ENCODE measurements at regions not wholly inside any gene's neighbourhood (a gene's known extent, or its start where the extent isn't known, plus 50 kb on each side); places are given as distances from the start of the nearest gene placed in this dataset.

DNA sequence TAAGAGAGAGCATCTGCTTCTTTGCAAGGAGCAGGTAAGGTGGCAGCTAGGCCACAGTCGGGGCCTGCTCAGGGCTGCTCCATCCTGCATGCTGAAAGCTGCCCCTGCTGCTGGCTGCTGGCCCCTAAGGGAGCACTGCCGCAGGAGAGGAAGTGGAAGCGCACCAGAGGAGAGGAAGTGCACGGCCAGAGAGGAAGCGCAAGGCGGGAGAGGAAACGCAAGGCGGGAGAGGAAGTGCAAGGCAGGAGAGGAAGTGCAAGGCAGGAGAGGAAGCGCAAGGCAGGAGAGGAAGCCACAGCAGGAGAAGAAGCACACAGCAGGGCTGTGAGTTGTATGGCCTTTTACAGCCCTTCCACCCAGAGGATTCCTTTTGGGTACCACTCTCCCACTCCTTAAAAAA, 539.0 kb upstream of the TNP1 start:
- no peaks in the 10 kb centered on the region for H3K36me3 ChIP-seq (ENCODE audit: control insufficient read depth in 5 of 5, insufficient read depth in 5 of 5, low read length in 5 of 5)
- peaks cover 8 to 26% (median 22%) of the 10 kb centered on the region in 5 donors for H3K4me1 ChIP-seq (ENCODE audit: control insufficient read depth in 5 of 5, insufficient read depth in 5 of 5, low read length in 5 of 5)
- H3K27ac ChIP-seq (ENCODE audit: low read depth, low read length): no peak overlapping the region
- H3K27me3 ChIP-seq (ENCODE audit: control insufficient read depth in 5 of 5, insufficient read depth in 4 of 5, low read length in 5 of 5): no peaks in the 10 kb centered on the region
- H3K9ac ChIP-seq (ENCODE audit: low read length in 5 of 5): no peak overlapping the region
- H3K9me3 ChIP-seq (ENCODE audit: control insufficient read depth in 5 of 5, low read length in 5 of 5): no peaks in the 10 kb centered on the region
- no peak overlapping the region for H3K4me3 ChIP-seq (ENCODE audit: low read depth in 1 of 5, low read length in 5 of 5)

DNA sequence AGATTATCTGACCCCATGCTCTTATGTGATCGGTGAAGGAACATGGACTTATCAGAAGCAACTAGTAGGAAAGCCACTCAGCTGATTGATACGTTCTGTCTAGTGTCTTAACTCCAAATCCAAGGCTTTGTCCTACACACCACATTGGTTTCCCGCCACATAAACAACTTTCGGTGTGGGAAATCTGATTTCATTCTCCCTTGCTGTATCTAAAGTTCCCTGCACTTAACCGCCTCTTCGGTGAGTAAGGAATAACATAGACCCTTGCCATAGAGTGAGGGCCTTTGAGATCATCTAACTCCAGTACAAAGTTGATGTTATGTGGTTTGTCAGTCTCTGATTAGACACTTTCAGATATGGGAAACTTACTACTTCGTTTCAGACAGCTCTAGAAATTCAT, 538.2 kb upstream of the TNP1 start:
- no peaks in the 10 kb centered on the region for H3K36me3 ChIP-seq (ENCODE audit: control insufficient read depth in 5 of 5, insufficient read depth in 5 of 5, low read length in 5 of 5)
- H3K9me3 ChIP-seq (ENCODE audit: control insufficient read depth in 5 of 5, low read length in 5 of 5): no peaks in the 10 kb centered on the region
- no peak overlapping the region for H3K4me3 ChIP-seq (ENCODE audit: low read depth in 1 of 5, low read length in 5 of 5)
- H3K4me1 ChIP-seq (ENCODE audit: control insufficient read depth in 5 of 5, insufficient read depth in 5 of 5, low read length in 5 of 5): peaks cover 14 to 26% (median 22%) of the 10 kb centered on the region in 5 donors
- no peak overlapping the region for H3K9ac ChIP-seq (ENCODE audit: low read length in 5 of 5)
- H3K27me3 ChIP-seq (ENCODE audit: control insufficient read depth in 5 of 5, insufficient read depth in 4 of 5, low read length in 5 of 5): no peaks in the 10 kb centered on the region
- no peak overlapping the region for H3K27ac ChIP-seq (ENCODE audit: low read depth, low read length)

DNA sequence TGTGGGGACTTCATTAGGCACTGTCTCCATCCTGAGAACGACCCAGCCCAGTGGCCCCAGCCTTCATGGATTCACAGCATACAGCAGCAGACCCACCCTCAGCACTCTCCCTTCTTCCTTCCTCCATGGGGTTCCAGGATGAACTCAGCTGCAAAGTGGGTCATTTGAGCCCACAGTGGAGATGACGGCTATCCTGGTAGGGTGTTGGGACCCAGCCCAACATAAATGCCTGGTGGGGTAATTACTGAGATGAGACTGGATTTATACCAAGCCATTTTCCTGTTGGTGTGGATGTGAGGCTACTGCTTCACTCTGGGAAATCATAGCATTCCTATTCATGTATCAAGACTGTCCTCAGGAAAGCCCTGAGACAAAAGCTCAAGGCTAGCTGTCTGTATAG, 536.7 kb upstream of the TNP1 start:
- H3K36me3 ChIP-seq (ENCODE audit: control insufficient read depth in 5 of 5, insufficient read depth in 5 of 5, low read length in 5 of 5): no peaks in the 10 kb centered on the region
- H3K4me3 ChIP-seq (ENCODE audit: low read depth in 1 of 5, low read length in 5 of 5): no peak overlapping the region
- H3K27ac ChIP-seq (ENCODE audit: low read depth, low read length): no peak overlapping the region
- peaks cover 13 to 20% (median 14%) of the 10 kb centered on the region in 5 donors for H3K4me1 ChIP-seq (ENCODE audit: control insufficient read depth in 5 of 5, insufficient read depth in 5 of 5, low read length in 5 of 5)
- H3K9me3 ChIP-seq (ENCODE audit: control insufficient read depth in 5 of 5, low read length in 5 of 5): no peaks in the 10 kb centered on the region
- H3K9ac ChIP-seq (ENCODE audit: low read length in 5 of 5): no peak overlapping the region
- no peaks in the 10 kb centered on the region for H3K27me3 ChIP-seq (ENCODE audit: control insufficient read depth in 5 of 5, insufficient read depth in 4 of 5, low read length in 5 of 5)

DNA sequence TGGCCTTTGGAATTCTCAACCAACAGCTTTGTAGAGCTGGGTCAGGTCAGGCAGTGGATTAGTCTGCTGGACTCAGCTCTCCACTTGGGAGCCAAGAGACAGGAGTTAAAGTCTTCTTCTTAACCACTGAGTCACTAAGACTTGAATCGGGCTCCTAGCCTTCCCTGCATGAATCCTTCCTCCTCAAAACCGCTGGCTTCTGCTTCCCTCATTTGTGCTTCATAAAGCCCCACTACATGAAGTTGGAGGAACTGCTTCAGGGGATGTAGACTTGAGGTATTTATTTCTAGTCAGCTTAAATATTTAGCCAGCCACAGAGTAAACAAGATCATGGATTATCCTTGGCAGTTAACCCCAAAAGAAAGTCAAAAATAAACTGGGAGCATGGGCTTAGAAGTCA, 536.3 kb upstream of the TNP1 start:
- no peak overlapping the region for H3K27ac ChIP-seq (ENCODE audit: low read depth, low read length)
- peaks cover 13 to 20% (median 14%) of the 10 kb centered on the region in 5 donors for H3K4me1 ChIP-seq (ENCODE audit: control insufficient read depth in 5 of 5, insufficient read depth in 5 of 5, low read length in 5 of 5)
- H3K9ac ChIP-seq (ENCODE audit: low read length in 5 of 5): no peak overlapping the region
- H3K27me3 ChIP-seq (ENCODE audit: control insufficient read depth in 5 of 5, insufficient read depth in 4 of 5, low read length in 5 of 5): no peaks in the 10 kb centered on the region
- H3K9me3 ChIP-seq (ENCODE audit: control insufficient read depth in 5 of 5, low read length in 5 of 5): peaks cover 0 to under 1% (median 0%) of the 10 kb centered on the region in 5 donors
- H3K4me3 ChIP-seq (ENCODE audit: low read depth in 1 of 5, low read length in 5 of 5): no peak overlapping the region
- H3K36me3 ChIP-seq (ENCODE audit: control insufficient read depth in 5 of 5, insufficient read depth in 5 of 5, low read length in 5 of 5): no peaks in the 10 kb centered on the region

DNA sequence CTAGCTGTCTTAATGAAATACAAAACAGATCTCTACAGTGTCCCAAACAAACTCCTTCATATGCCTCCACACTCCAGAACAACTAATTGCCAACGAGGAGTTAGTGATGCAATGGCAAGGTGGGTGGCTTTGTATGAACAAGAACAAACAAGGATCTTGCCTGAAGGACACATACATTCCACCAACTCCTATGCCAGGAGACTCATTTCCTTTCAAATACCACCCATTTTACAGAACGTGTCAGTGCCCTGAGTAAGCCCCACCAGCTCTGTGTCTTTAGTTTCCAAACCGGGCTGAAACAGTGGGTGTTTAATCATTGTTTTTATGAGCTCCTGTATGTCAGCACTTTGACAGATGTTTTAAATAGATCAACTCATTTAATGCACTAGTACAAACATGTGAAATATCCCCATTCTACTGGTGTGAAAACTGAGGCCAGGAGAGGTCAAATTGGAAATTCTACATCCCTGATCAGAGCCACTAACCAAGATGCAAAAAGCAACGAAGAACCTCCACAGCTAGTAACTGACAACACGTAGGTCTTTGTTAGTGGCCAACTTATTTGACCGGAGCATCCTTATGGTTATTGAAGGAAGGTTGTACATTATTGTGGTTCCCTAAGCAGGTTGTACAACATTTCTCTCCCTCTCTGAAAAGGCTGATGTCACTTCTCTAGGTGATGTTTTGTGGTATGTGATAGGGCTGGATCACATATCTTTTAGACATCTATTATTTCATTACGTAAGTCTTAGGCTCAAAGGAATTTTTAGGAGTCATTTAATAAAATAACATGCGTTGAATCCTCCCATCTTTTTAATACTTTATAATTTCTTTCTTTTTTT, 534.9 kb upstream of the TNP1 start:
- H3K27ac ChIP-seq (ENCODE audit: low read depth, low read length): no peak overlapping the region

DNA sequence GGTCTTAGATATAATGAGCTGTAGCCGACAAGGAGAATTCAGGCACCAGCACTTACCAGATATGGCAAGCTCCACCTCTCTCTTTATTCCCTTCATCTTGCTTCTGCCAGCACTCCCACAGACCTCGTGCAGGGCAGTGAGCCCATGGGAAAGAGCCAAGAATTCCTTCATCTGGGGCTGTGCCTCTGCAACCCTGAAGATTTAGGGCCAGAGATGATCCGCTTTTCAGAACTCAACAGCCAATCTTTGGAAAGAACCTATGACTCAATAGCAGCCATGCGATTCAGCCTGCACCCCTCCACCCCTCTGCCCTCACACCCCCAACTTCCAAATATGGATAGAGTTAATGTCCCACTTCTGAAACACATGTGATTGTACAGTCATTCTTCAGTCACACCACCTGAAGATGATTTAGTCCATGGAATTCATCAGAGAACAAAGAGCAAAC, 533.7 kb upstream of the TNP1 start:
- H3K27ac ChIP-seq (ENCODE audit: low read depth, low read length): peak overlapping the region; percentile 20
- H3K9me3 ChIP-seq (ENCODE audit: control insufficient read depth in 5 of 5, low read length in 5 of 5): peaks cover 0 to 4% (median 4%) of the 10 kb centered on the region in 5 donors
- H3K9ac ChIP-seq (ENCODE audit: low read length in 5 of 5): peak overlapping the region in 1 of 5 donors; percentile 74
- H3K27me3 ChIP-seq (ENCODE audit: control insufficient read depth in 5 of 5, insufficient read depth in 4 of 5, low read length in 5 of 5): no peaks in the 10 kb centered on the region
- H3K36me3 ChIP-seq (ENCODE audit: control insufficient read depth in 5 of 5, insufficient read depth in 5 of 5, low read length in 5 of 5): no peaks in the 10 kb centered on the region
- H3K4me3 ChIP-seq (ENCODE audit: low read depth in 1 of 5, low read length in 5 of 5): peak overlapping the region in 1 of 5 donors; percentile 10
- peaks cover 9 to 20% (median 12%) of the 10 kb centered on the region in 5 donors for H3K4me1 ChIP-seq (ENCODE audit: control insufficient read depth in 5 of 5, insufficient read depth in 5 of 5, low read length in 5 of 5)

More for the DNA sequence above, 534.9 kb upstream of the TNP1 start:
- Histone ChIP-seq H3K4me1 (ENCODE audit: control insufficient read depth in 5 of 5, insufficient read depth in 5 of 5, low read length in 5 of 5) (peaks cover 13 to 20% (median 14%) of the 10 kb centered on the region in 5 donors), H3K9me3 (ENCODE audit: control insufficient read depth in 5 of 5, low read length in 5 of 5) (peaks cover 0 to 4% (median 4%) of the 10 kb centered on the region in 5 donors), H3K9ac (ENCODE audit: low read length in 5 of 5) (no peak overlapping the region), H3K4me3 (ENCODE audit: low read depth in 1 of 5, low read length in 5 of 5) (no peak overlapping the region), H3K36me3 (ENCODE audit: control insufficient read depth in 5 of 5, insufficient read depth in 5 of 5, low read length in 5 of 5) (no peaks in the 10 kb centered on the region), H3K27me3 (ENCODE audit: control insufficient read depth in 5 of 5, insufficient read depth in 4 of 5, low read length in 5 of 5) (no peaks in the 10 kb centered on the region)

DNA sequence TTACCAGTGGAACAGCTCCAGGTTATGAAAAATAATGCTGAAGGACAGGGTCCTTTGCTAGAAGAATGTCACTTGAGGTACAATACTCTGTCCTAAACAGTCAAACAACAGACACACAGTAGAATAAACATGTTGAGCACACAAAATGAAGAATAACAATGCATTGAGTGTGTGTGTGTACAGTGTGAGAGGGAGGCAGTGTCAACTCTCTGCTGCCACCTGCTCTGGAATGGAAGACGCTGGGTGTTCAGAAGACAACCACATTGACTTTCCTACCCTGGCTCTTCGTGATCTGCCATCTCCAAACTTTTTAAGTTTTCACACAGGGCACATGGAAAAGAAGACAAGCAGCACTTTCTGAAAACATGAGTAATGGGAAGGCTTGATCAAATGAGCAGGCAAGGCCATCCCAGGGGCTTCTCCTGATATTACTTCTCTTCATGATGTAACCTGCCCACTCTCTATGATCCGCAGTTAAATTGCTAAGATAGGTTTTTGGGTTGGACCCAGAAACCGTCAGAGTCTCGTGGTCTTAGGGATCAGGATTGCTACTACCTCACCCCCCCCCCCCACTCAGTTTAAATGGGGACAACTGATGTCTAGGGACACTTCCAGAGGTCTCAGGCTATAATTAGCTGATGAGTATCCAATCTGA, 533.2 kb upstream of the TNP1 start:
- Histone ChIP-seq H3K4me1 (ENCODE audit: control insufficient read depth in 5 of 5, insufficient read depth in 5 of 5, low read length in 5 of 5) (peaks cover 7 to 22% (median 14%) of the 10 kb centered on the region in 5 donors), H3K36me3 (ENCODE audit: control insufficient read depth in 5 of 5, insufficient read depth in 5 of 5, low read length in 5 of 5) (no peaks in the 10 kb centered on the region), H3K9ac (ENCODE audit: low read length in 5 of 5) (peak overlapping the region in 1 of 5 donors; percentile 74), H3K27me3 (ENCODE audit: control insufficient read depth in 5 of 5, insufficient read depth in 4 of 5, low read length in 5 of 5) (no peaks in the 10 kb centered on the region), H3K27ac (ENCODE audit: low read depth, low read length) (peak overlapping the region; percentile 42), H3K9me3 (ENCODE audit: control insufficient read depth in 5 of 5, low read length in 5 of 5) (peaks cover 0 to 4% (median 4%) of the 10 kb centered on the region in 5 donors), H3K4me3 (ENCODE audit: low read depth in 1 of 5, low read length in 5 of 5) (no peak overlapping the region)

DNA sequence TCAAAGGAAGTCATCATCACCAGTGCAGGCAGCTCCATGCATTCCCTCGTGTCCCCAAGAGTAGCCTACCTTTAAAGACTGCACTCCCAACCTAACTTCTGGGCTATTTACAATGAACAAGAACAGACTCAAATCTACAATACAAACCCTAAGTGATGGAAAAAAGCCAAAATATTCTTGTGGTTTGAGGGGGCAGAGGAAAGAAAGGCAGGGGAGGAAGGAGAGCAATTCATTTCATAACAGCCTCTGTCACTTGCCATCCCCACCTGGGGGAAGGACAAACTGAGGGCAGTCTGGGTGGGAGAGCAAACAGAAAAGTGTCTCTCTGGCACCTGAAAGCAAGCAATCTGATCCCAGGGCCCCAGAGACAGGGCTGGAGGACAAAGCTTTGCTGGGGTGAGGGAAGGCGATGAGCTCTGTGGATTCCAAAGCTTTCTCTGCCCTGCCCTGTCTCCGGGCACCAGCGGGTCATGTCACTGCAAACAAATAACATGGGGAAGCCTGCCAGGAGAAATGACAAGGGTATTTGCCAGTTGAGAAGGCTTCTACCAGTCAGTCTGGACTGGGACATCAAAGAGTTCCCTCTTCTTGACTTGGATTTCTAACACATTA, 528.0 kb upstream of the TNP1 start:
- no peak overlapping the region for H3K27ac ChIP-seq (ENCODE audit: low read depth, low read length)
- H3K4me3 ChIP-seq (ENCODE audit: low read depth in 1 of 5, low read length in 5 of 5): no peak overlapping the region
- H3K27me3 ChIP-seq (ENCODE audit: control insufficient read depth in 5 of 5, insufficient read depth in 4 of 5, low read length in 5 of 5): no peaks in the 10 kb centered on the region
- no peak overlapping the region for H3K9ac ChIP-seq (ENCODE audit: low read length in 5 of 5)
- peaks cover under 1 to 9% (median 6%) of the 10 kb centered on the region in 5 donors for H3K4me1 ChIP-seq (ENCODE audit: control insufficient read depth in 5 of 5, insufficient read depth in 5 of 5, low read length in 5 of 5)
- H3K9me3 ChIP-seq (ENCODE audit: control insufficient read depth in 5 of 5, low read length in 5 of 5): peaks cover 0 to 4% (median 4%) of the 10 kb centered on the region in 5 donors
- no peaks in the 10 kb centered on the region for H3K36me3 ChIP-seq (ENCODE audit: control insufficient read depth in 5 of 5, insufficient read depth in 5 of 5, low read length in 5 of 5)

DNA sequence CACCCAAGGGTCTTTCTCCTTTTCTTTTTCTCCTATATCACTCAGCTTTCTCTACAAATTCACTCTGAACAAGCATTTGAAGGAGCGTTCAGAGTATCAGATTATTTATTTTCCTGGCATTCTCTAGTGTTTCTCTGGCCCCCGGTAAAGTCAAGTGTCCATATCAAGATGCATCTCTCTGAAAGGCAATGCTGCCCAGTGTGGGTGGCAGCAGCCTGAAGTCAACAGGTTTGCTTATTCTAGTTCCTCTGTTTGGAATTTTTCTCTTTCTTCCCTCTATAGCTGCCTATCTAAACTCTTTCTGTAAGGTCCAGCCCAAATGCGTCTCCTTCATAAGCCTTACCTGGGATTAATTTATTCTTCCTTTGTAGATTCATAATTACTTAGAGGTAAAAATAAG, 526.2 kb upstream of the TNP1 start:
- Histone ChIP-seq H3K9ac (ENCODE audit: low read length in 5 of 5) (no peak overlapping the region), H3K4me1 (ENCODE audit: control insufficient read depth in 5 of 5, insufficient read depth in 5 of 5, low read length in 5 of 5) (peaks cover 0 to 9% (median 6%) of the 10 kb centered on the region in 5 donors), H3K4me3 (ENCODE audit: low read depth in 1 of 5, low read length in 5 of 5) (no peak overlapping the region), H3K27me3 (ENCODE audit: control insufficient read depth in 5 of 5, insufficient read depth in 4 of 5, low read length in 5 of 5) (no peaks in the 10 kb centered on the region), H3K36me3 (ENCODE audit: control insufficient read depth in 5 of 5, insufficient read depth in 5 of 5, low read length in 5 of 5) (no peaks in the 10 kb centered on the region), H3K9me3 (ENCODE audit: control insufficient read depth in 5 of 5, low read length in 5 of 5) (peaks cover 0 to 4% (median 2%) of the 10 kb centered on the region in 5 donors), H3K27ac (ENCODE audit: low read depth, low read length) (no peak overlapping the region)

DNA sequence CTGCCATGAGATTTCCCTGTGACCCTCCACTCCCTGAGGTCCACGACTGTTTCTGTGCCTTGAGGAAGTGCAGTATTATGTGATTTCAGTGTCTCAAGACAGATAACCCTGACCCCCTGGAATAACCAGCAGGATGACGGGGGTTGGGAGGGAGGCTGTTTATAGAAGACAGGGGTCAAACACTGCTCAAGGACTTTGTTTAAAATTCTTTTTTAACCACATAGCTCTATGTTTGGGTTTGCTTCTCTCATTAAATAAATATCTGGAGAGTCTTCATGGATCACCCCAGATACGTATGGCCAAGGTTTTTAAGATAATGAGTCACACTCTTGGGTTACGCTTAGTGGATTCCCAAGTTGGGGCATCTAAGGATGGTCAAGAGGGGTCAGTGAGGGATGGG, 523.8 kb upstream of the TNP1 start:
- H3K9me3 ChIP-seq (ENCODE audit: control insufficient read depth in 5 of 5, low read length in 5 of 5): no peaks in the 10 kb centered on the region
- H3K27ac ChIP-seq (ENCODE audit: low read depth, low read length): no peak overlapping the region
- no peak overlapping the region for H3K4me3 ChIP-seq (ENCODE audit: low read depth in 1 of 5, low read length in 5 of 5)
- H3K9ac ChIP-seq (ENCODE audit: low read length in 5 of 5): no peak overlapping the region
- no peaks in the 10 kb centered on the region for H3K27me3 ChIP-seq (ENCODE audit: control insufficient read depth in 5 of 5, insufficient read depth in 4 of 5, low read length in 5 of 5)
- H3K4me1 ChIP-seq (ENCODE audit: control insufficient read depth in 5 of 5, insufficient read depth in 5 of 5, low read length in 5 of 5): peaks cover 0 to 9% (median 6%) of the 10 kb centered on the region in 5 donors
- H3K36me3 ChIP-seq (ENCODE audit: control insufficient read depth in 5 of 5, insufficient read depth in 5 of 5, low read length in 5 of 5): no peaks in the 10 kb centered on the region
